Amniotic stem cell (primary cell): ENCODE measurements at regions not wholly inside any gene's neighbourhood (a gene's known extent, or its start where the extent isn't known, plus 50 kb on each side); places are given as distances from the start of the nearest gene placed in this dataset.

ENCODE experiments used
- DNase-seq: peaks from one replicate; lab custom pipeline; 2025; lab: John Stamatoyannopoulos, UW

DNA sequence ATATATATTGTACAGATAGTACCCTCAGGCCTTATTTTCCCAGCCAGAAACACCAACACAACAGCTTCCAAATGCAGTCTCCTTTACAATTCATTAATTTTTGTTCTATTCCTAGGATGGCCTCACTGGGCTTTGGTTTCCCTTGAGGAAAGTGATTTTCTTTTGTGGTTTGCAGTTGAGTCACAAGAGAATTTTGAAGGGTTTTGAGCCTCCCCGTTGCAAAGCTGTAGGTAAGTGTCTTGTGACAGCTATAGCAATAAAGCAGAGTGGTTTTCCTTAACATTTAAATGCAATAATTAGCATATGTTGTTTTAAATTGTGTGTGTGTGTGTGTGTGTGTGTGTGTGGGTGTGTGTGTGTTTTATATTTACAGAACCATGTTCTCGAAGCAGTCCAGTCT is 54.1 kb upstream of the WDR17 start:
- no peak for DNase-seq

DNA sequence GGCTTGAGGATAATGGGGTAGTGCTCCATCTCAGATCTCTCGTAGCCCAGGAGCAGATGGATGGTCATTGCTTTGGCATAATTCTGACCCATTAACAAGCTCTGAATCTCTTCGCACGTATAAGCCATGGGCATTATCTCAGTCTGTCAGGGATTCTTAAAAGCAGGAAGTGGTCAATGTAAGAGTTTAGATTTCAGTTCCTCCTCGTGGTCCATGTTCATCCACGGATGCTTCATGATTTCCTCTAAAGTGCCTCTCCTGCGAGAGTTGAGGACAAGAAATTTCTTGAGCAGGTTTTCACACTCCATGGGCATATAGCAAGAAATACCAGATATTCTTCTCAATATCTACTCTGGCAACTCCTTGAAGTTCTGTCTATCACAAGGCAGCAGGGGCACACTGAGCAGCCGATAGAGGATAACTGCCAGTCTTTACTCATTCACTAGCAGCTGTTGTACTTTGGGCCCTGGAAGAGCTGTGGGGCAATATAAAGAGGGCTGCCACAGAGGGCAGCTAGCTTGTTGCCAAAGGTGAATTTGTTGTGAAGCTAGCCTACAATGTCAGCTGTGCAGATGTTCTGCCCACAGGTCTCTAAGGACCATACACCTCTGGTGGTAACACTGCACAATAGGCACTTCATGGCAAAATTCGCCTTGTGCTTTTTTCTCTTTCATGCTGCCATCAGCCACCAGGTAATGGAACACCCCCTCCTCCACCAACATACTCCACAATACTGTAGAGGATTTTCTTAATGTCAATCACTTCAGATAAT is 52.0 kb upstream of the WDR17 start:
- DNase-seq = no peak

DNA sequence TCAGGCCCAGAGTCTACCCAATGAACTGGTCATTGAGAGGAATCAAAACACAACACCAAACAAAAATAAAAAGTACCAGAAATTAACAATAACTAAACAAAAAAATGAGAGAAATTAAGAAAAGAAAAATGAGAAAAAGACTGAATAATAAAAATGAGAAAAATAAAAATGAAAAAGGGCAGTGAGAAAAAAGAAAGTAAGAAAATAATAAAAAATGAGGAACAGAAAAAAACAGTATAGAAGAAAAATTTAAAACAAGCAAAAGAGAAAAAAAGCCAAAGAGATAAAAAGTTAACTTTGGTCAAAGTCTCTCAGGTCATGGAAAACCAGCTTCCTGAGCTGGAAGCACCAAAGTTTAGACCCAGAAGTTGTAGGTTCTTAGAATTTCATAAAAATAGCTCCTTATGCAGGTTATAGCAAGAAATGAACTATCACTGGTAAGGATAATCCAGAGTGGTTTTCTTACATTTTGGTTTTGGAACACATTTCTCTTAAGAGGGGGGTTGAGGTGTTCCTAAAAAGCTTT is 51.0 kb upstream of the WDR17 start:
- no peak for DNase-seq
